K562 (cell line): ENCODE measurements at regions not wholly inside any gene's neighbourhood (a gene's known extent, or its start where the extent isn't known, plus 50 kb on each side); places are given as distances from the start of the nearest gene placed in this dataset.

Experiments
- ATAC-seq: fragments of 200-7000 bp; cut with Tn5 transposase; 3 replicates; pipeline ENCODE4 v1.9.1; 2020; ENCODE audit warnings: moderate library complexity
- BruUV-seq: library from RNA; stranded (reverse); fragments of 400-500 nt; replicated peaks from 2 replicates; lab custom pipeline; 2021; lab: Mats Ljungman, UMichigan
- CTCF ChIA-PET: fragments of 300-600 bp; formaldehyde crosslinking; extraction: SDS; loops from one replicate; lab custom pipeline; 2021; ENCODE audit warnings: low intra/inter-chr PET ratio; lab: Yijun Ruan, JAX
- POLR2A ChIA-PET: fragments of 300-600, 350-650 bp; sonication (Branson Sonifier 250); formaldehyde crosslinking; extraction: SDS; loops from one replicate; lab custom pipeline; 2021; ENCODE audit warnings: antibody characterized with exemption, inconsistent platforms; lab: Yijun Ruan, JAX
- DNase-seq, 4 experiments: peaks; one replicate each; pipeline versions ENCODE4 v3.0.0 to v3.0.0-alpha.2; 2011 to 2018; ENCODE audit warnings: low spot score in 3 of 4, mixed read lengths in 3 of 4; ENCODE audit errors: extremely low read depth in 1 of 4
- FAIRE-seq: peaks from 2 replicates; lab custom pipeline; 2011; peaks lifted over from hg19 to GRCh38; lab: Jason Lieb, UNC
- H2AFZ ChIP-seq: 2 replicates; pipeline ENCODE4 v1.6.0; 2011; ENCODE audit warnings: low read depth, low read length, control low read depth, inconsistent platforms
- H3K27ac ChIP-seq: fragments of 200-600 bp; 3 replicates; pipeline ENCODE4 v1.8.0; 2011; ENCODE audit warnings: low read depth, mild to moderate bottlenecking, control low read depth, inconsistent platforms, low read length, moderate library complexity, mixed read lengths; ENCODE audit errors: extremely low read depth
- H3K27me3 ChIP-seq, 2 experiments: fragments of 300-600 bp in 1 of 2; 2 replicates in 1 of 2; 3 replicates in 1 of 2; pipeline versions ENCODE4 v1.6.0 to v1.8.0; 2011; ENCODE audit warnings: inconsistent platforms in 2 of 2, low read length in 2 of 2, mild to moderate bottlenecking in 1 of 2, mixed read lengths in 1 of 2, moderate library complexity in 1 of 2; ENCODE audit not compliant: control insufficient read depth in 2 of 2, insufficient read depth in 2 of 2
- H3K36me3 ChIP-seq: fragments of 300-600 bp; 3 replicates; pipeline ENCODE4 v1.8.0; 2011; ENCODE audit warnings: mild to moderate bottlenecking, low read length, inconsistent platforms; ENCODE audit not compliant: control insufficient read depth, insufficient read depth
- H3K4me1 ChIP-seq, 2 experiments: fragments of 200-600 bp in 1 of 2; replicated peaks in 1 of 2; 2 replicates in 1 of 2; 3 replicates in 1 of 2; pipeline versions ENCODE4 v1.5.1 to v1.8.0; 2011; ENCODE audit warnings: inconsistent platforms in 2 of 2, low read length in 2 of 2, mild to moderate bottlenecking in 1 of 2, mixed read lengths in 1 of 2, moderate library complexity in 1 of 2; ENCODE audit not compliant: control insufficient read depth in 2 of 2, insufficient read depth in 2 of 2
- H3K4me2 ChIP-seq: 2 replicates; pipeline ENCODE4 v1.6.1; 2011; ENCODE audit warnings: low read length, control low read depth, inconsistent platforms, mixed read lengths; ENCODE audit not compliant: insufficient read depth
- H3K4me3 ChIP-seq: fragments of 200-600 bp; sonication (generic), shearing (Covaris generic); 2 replicates; pipeline ENCODE4 v1.5.1; 2016; ENCODE audit warnings: control low read depth, inconsistent platforms
- H3K79me2 ChIP-seq: fragments of 200-600 bp; 3 replicates; pipeline ENCODE4 v1.8.0; 2011; ENCODE audit warnings: low read length, inconsistent platforms; ENCODE audit not compliant: control insufficient read depth, insufficient read depth
- H3K9ac ChIP-seq, 2 experiments: 2 replicates each; pipeline versions ENCODE4 v1.6.0 to v1.6.1; 2011; ENCODE audit warnings: low read depth in 2 of 2, low read length in 2 of 2, control low read depth in 1 of 2, inconsistent platforms in 1 of 2, mild to moderate bottlenecking in 1 of 2, mixed read lengths in 1 of 2; ENCODE audit not compliant: insufficient read depth in 1 of 2
- H3K9me1 ChIP-seq: one replicate; pipeline ENCODE4 v1.6.0; 2011; ENCODE audit warnings: inconsistent platforms, mild to moderate bottlenecking, low read length, moderate library complexity; ENCODE audit not compliant: control insufficient read depth, insufficient read depth
- H3K9me3 ChIP-seq: replicated peaks from 2 replicates; pipeline ENCODE4 v1.5.1; 2011; ENCODE audit warnings: low read depth, low read length, inconsistent platforms; ENCODE audit not compliant: control insufficient read depth, insufficient read depth
- H4K20me1 ChIP-seq: replicated peaks from 2 replicates; pipeline ENCODE4 v1.6.1; 2011; ENCODE audit warnings: low read length, inconsistent platforms, mixed read lengths; ENCODE audit not compliant: control insufficient read depth, insufficient read depth
- GABPA ChIP-seq: fragments of 200-800 bp; sonication (Bioruptor generic); conservative IDR thresholded peaks from 2 replicates; pipeline ENCODE4 v1.6.1; 2016; ENCODE audit warnings: low read depth, missing genetic modification characterization, missing compliant biosample characterization
- GABPB1 ChIP-seq: sonication (generic); formaldehyde crosslinking; IDR thresholded peaks from 2 replicates; pipeline ENCODE4 v1.8.0; 2022; ENCODE audit warnings: mild to moderate bottlenecking, missing genetic modification reagents
- NCOA6 ChIP-seq: fragments of 450-650 bp; IDR thresholded peaks from 2 replicates; pipeline ENCODE4 v1.6.1; 2017; ENCODE audit warnings: mild to moderate bottlenecking
- NFXL1 ChIP-seq: fragments of 450-650 bp; formaldehyde crosslinking; IDR thresholded peaks from 2 replicates; pipeline ENCODE4 v1.4.0; 2021; ENCODE audit warnings: mild to moderate bottlenecking
- YBX1 ChIP-seq: fragments of 450-650 bp; IDR thresholded peaks from 2 replicates; pipeline ENCODE4 v1.7.1; 2016; ENCODE audit warnings: mild to moderate bottlenecking
- WGBS: fragments of 100-300 bp; shearing (Covaris generic); methylation state at CpG from one replicate; pipeline ENCODE4 v1.1.6; 2016; ENCODE audit warnings: low coverage, mixed read lengths; ENCODE audit not compliant: insufficient coverage; ENCODE audit errors: missing lambda C conversion rate; 5-methylcytosine and 5-hydroxymethylcytosine counted together
- in situ Hi-C: fragments of 300-500 bp; cut with MboI; formaldehyde crosslinking; loops from 4 replicates; pipeline ENCODE4 v1.15.0; 2018; ENCODE audit warnings: inconsistent platforms, mixed read lengths
- intact Hi-C: fragments of 100-400 bp; cut with micrococcal nuclease; formaldehyde crosslinking; loops from 2 replicates; pipeline ENCODE4 v1.14.2; 2022

GRCh38 chr2:53103679-53104078 is 663.9 kb upstream of the CHAC2 start:
- Histone ChIP-seq H3K9me3 (no peaks in the 10 kb centered on the region), H3K9ac (no peak overlapping the region), H3K36me3 (no peaks in the 10 kb centered on the region), H3K4me2 (no peak overlapping the region), H4K20me1 (no peaks in the 10 kb centered on the region), H3K27me3 (no peaks in the 10 kb centered on the region), H3K4me1 (no peaks in the 10 kb centered on the region), H3K79me2 (no peaks in the 10 kb centered on the region), H3K27ac (no peak overlapping the region), H3K4me3 (no peak overlapping the region), H3K9me1 (no peaks in the 10 kb centered on the region), H2AFZ (no peak overlapping the region)
- ATAC-seq, result no peak
- intact Hi-C loops, result no loop called here
- CTCF ChIA-PET, result no interaction called here
- TF ChIP-seq YBX1 (no peak), NCOA6 (no peak)
- FAIRE-seq, result no peak
- in situ Hi-C loops, result no loop called here
- POLR2A ChIA-PET, result no interaction called here
- BruUV-seq, result no TSS peak
- DNase-seq, result no peak

- FAIRE-seq, result no peak
Measured at GRCh38 chr2:53098696-53099078, 668.9 kb upstream of the CHAC2 start.

More at GRCh38 chr2:53098696-53099078, 668.9 kb upstream of the CHAC2 start:
- no TSS peak for BruUV-seq
- H3K27ac ChIP-seq, result no peak overlapping the region
- ATAC-seq (no peak), DNase-seq (no peak)
- H3K36me3 ChIP-seq, result no peaks in the 10 kb centered on the region
- no peaks in the 10 kb centered on the region for H3K9me1 ChIP-seq
- no peaks in the 10 kb centered on the region for H3K4me1 ChIP-seq
- H3K79me2 ChIP-seq, result no peaks in the 10 kb centered on the region
- H3K9me3 ChIP-seq, result no peaks in the 10 kb centered on the region
- in situ Hi-C loops (no loop called here), intact Hi-C loops (no loop called here)
- H3K4me3 ChIP-seq, result no peak overlapping the region
- no peak overlapping the region for H3K9ac ChIP-seq
- WGBS, result 0% methylated on average over 4 of the region's 4 CpGs
- TF ChIP-seq GABPB1 (CRISPR knock-in tag) (no peak), NFXL1 (CRISPR knock-in tag) (no peak), GABPA (tag) (no peak)
- no peaks in the 10 kb centered on the region for H4K20me1 ChIP-seq
- H3K4me2 ChIP-seq, result no peak overlapping the region
- CTCF ChIA-PET, result no interaction called here
- H2AFZ ChIP-seq, result no peak overlapping the region
- POLR2A ChIA-PET, result no interaction called here
- H3K27me3 ChIP-seq, result no peaks in the 10 kb centered on the region
